GM21786 (cell line): ENCODE measurements at regions not wholly inside any gene's neighbourhood (a gene's known extent, or its start where the extent isn't known, plus 50 kb on each side); places are given as distances from the start of the nearest gene placed in this dataset.
"Not testable (repeated sequence)": the region's sequence is repeated elsewhere in the genome, so short reads cannot be mapped to it uniquely, and the experiment has no call there.

Experiments used
- ATAC-seq: cut with Tn5 transposase; IDR thresholded peaks from one replicate; pipeline ENCODE4 v1.9.1; 2021; ENCODE audit not compliant: unreplicated experiment

DNA sequence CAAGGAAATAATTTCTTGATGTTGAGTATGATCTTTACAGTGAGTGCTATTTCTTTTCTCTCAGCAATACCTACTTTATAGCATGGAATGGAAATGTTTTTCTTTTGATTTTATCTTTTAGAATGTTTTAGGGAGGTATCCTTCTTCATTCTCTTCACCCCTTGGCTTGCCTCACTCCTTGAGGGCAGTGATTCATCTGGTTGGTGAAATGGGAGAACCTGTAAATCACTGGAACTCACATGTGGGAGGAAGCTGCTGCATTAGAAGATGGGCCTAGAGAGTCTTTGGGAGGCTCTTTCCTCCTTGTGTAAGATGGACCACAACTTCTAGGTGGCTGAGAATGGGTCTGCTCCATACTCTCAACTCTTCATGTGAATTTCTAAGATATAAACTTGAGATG, 244.8 kb upstream of the SYNCRIP start:
- no peak for ATAC-seq

GRCh38 chr6:85868685-85869084, 226.0 kb upstream of the SYNCRIP start:
- no peak for ATAC-seq

GRCh38 chr6:85867595-85867994, 224.9 kb upstream of the SYNCRIP start:
- ATAC-seq = no peak

DNA sequence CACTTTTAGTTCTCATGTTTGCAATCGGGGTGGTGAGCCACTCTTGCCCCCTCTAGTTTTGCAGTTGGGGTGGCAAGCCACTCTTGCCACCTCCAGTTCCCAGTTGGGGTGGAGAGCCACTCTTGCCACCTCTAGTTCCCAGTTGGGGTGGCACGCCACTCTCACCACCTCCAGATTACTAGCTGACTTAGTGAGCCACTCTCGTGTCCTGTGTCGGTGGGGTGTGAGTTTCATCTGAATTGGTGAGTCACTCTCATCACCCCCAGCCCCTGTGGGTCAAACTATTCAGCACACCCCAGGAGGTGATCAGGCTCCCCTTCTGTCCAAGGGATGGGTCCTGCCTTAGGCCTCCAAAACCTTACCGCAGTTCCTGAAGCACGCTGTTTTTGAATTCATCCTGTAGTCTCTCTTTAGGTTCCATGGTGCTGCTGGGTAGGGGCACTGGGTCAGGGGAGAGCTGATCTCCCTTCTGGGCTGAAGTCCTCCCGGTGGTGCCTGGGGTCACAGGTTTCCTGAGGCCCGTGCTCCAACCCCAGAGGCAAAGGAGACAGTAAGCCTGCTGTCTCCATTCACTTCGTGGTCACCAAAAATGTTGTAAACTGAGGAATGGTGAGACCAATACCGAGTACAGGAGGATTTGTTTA, 224.2 kb upstream of the SYNCRIP start:
- ATAC-seq = no peak

DNA sequence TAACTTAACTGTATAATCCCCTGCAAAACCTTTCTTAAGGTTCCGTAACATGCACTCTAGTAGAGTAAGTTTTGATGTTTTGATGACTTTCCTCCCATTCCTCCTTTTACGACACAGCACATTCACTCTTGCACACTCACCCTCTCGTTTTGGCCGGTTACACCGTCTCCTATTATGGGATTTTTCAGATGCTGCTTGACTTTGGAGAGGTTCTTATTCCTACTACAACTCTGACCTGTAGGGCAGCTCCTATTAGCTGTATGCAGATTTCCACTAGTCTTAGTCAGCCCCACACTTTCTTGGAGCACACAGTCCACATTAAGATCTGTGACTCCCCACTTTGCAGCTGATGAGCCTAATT, 223.7 kb upstream of the SYNCRIP start:
- no peak for ATAC-seq

DNA sequence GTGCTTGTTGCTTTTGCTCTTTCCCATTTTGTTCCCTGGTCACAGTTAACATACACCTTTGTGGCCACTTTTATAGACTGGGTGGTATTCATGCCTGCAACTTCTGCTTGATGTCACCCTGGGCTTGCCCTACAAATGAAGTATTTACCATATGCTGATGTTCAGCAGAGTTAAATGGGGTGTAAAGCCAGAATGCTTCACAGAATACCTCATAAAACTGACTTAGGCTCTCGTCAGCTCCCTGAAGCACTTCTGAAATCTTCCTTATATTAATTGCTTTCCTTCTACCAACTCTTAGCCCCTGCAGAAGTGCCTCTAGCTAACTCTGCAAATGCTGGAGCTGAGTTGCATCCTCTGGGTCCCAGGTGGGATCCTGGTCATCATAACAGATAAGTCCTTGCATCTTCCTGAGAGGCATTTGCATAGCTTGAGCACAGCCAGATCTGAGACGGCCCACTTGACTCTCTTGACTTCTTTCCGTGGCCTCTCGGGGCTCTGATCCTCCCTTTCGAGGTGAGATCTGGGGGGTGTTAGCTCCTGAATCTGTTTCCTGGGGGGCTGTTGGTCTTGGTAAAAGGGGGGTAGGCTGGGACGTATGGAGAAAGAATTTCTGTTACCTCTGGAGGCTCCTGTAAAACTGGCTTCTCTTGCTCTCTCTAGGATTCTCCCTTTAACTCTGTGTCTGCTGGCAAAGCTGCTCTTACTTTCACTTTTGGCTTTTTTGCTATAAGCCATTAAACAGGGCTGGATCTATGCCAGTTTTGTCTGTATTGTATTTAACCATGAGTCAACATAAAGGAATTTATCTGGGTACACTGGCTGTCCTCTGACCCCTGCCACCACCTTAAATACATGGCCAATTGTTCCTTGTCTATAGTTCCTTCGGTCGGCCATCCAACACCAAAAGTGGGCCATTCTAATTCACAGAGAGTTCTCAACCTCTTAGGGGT, 223.0 kb upstream of the SYNCRIP start:
- peak; percentile 77 for ATAC-seq

DNA sequence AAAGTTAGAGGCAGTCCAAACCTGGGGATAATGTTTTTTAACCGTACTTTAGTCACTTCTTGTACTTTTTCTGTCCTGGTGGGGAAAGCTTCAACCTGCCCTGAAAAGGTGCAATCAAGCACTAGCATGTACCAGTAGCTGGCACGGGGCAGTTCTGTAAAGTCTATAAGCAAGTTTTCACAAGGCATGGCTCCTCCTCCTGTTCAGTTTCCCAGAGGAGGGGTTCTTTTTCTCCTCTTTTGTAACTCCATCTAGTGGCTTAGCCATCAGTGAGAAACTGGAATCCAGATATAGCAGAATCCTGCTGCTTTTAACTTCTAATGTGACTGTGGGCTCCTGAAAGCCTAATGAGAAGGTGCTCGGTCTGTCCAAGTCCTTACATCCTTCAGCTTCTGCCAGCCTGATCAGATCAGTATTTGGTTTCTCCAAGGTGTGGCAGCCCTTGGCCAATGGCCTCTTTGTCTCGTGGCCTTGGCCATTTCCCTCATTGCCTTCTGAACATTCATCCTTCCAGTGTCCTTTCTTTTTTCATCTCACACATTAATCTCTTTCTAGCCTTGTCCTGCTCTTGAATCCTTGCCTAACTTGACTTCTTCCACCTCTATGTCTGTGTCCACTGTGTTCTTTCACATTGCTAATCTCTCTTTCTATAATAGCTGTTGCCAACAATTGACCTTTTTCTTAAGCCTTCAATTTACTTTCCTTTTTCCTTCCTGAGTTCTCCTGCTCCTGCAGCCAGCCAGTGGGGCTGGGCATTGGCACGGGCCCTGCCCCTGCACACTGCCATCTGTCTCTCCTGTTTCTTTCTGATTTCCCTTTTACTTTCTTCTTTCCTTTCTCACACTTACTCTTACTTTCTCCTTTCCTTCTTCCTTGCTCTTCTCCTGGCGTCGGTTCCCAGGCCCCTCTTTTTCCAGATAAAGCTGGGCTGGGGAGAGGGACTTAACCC, 222.0 kb upstream of the SYNCRIP start:
- no peak for ATAC-seq

DNA sequence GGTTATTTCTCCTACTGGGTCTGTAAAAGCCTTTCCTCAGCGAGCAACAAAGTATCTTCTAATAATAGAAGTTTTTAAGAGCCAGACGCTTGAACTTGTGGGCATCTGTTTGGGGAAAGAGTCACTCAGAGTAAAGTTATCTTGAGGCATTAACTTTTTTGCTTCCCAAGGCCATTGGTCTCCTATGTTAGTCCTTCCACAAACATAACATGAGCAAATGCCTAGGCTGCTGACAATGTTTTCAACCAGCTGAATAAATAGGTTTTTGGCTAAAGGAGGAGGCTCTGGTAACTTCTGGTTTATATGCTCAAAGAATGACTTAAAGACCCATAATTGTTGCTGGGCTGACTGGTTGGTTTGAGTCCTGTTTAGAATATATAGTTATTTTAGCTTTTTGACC, 213.5 kb upstream of the SYNCRIP start:
- ATAC-seq = no peak

GRCh38 chr6:85838351-85839119, 195.8 kb upstream of the SYNCRIP start:
- not testable (repeated sequence) for ATAC-seq

DNA sequence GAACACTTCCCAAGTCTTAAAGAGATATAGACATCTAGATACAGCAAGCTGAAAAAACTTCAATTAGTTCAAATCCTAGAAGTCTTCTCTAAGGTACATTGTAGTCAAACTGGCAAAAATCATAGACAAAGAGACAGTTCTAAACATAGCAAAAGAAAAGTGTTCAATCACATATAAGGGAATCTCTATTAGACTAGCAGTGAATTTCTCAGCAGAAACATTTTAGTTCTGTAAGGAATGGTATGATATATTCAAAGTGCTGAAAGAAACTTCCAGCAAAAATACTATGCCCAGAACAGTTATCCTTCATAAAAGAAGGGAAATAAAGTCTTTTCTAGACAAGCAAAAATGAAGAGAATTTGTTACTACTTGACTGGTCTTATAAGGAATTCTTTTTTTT, 186.3 kb upstream of the SYNCRIP start:
- no peak for ATAC-seq

GRCh38 chr6:85826997-85827396, 184.3 kb upstream of the SYNCRIP start:
- ATAC-seq = no peak

GRCh38 chr6:85824329-85824728, 181.6 kb upstream of the SYNCRIP start:
- no peak for ATAC-seq

DNA sequence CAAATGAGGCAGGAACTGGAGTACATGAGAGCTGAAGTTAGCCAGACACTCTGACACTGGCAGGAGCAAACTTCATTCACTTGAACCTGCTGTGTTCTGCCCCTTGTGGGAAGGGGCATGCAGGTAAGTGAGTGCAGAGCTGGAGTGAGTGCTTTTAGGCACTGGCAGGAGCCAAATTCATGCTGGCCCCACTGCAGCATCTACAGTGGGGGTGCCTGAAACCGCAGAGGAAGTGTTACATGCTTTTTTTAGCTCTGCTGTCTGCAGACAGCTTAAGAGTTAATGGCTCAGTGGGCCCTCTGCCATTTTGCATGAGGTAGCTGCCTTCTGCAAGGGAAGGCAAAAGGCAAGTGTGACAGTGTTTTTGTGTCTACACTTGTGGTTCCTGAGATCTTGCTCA, 167.9 kb upstream of the SYNCRIP start:
- ATAC-seq = no peak

- no peak for ATAC-seq
These were observed 161.0 kb upstream of the SYNCRIP start for GRCh38 chr6:85803721-85804120.

GRCh38 chr6:85802162-85802561, 159.5 kb upstream of the SYNCRIP start:
- ATAC-seq = no peak

- ATAC-seq = no peak
These were observed 156.4 kb upstream of the SYNCRIP start for GRCh38 chr6:85798931-85799652.

GRCh38 chr6:85797993-85798392, 155.3 kb upstream of the SYNCRIP start:
- no peak for ATAC-seq

GRCh38 chr6:85795945-85796344, 153.3 kb upstream of the SYNCRIP start:
- ATAC-seq = no peak

- ATAC-seq = no peak
These were observed 149.6 kb upstream of the SYNCRIP start for GRCh38 chr6:85792254-85792653.

GRCh38 chr6:85775883-85776282, 133.2 kb upstream of the SYNCRIP start:
- no peak for ATAC-seq
